NT2/D1 (cell line): ENCODE measurements at regions not wholly inside any gene's neighbourhood (a gene's known extent, or its start where the extent isn't known, plus 50 kb on each side); places are given as distances from the start of the nearest gene placed in this dataset.

ENCODE experiments used
- YY1 ChIP-seq: IDR thresholded peaks from 2 replicates; pipeline ENCODE4 v1.6.1; 2011; ENCODE audit not compliant: insufficient read length, insufficient read depth
- ZNF274 ChIP-seq: IDR thresholded peaks from 2 replicates; pipeline ENCODE4 v1.6.1; 2011; ENCODE audit warnings: mild to moderate bottlenecking, low read depth, low read length

DNA sequence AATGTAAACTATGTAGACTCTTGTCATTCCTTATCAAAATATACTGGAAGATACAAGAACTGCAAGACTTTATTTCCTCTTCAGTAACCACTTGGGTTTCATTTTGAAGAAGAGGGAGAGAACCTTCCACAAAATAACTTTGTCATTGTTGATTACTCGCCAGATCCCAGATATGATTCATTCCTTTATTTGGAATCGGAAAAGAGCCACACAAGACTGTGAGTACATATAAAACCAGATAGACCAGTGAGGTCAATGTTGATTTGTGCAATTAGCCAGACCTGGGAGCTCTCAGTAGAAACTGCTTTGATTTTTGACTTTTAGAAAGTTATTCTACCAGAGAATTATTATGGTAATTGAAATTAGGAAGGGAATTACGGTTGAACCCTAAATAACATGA, 146.1 kb downstream of the TMEM167A start:
- no peak for TF ChIP-seq YY1
- no peak for TF ChIP-seq ZNF274
